NCI-H1105 treated with DMSO at 0.1 percent for 48 hours (cell line): ENCODE measurements at regions not wholly inside any gene's neighbourhood (a gene's known extent, or its start where the extent isn't known, plus 50 kb on each side); places are given as distances from the start of the nearest gene placed in this dataset.
"Not testable (repeated sequence)": the region's sequence is repeated elsewhere in the genome, so short reads cannot be mapped to it uniquely, and the experiment has no call there.

Experiments used
- DNase-seq: peaks from one replicate; lab custom pipeline; 2025; lab: John Stamatoyannopoulos, UW

GRCh38 chr6:8659404-8660189 lies 224.3 kb upstream of the SLC35B3 start:
- DNase-seq, result no peak

GRCh38 chr6:8658416-8658815 lies 223.1 kb upstream of the SLC35B3 start:
- DNase-seq, result peak; percentile 45

- no peak for DNase-seq
Measured at GRCh38 chr6:8657522-8657921, 222.2 kb upstream of the SLC35B3 start.

GRCh38 chr6:8655670-8656454 lies 220.5 kb upstream of the SLC35B3 start:
- DNase-seq, result no peak

GRCh38 chr6:8652710-8653109 lies 217.4 kb upstream of the SLC35B3 start:
- DNase-seq, result no peak

GRCh38 chr6:8651998-8652397 lies 216.7 kb upstream of the SLC35B3 start:
- DNase-seq, result no peak

- DNase-seq, result no peak
Measured at GRCh38 chr6:8645212-8645611, 209.9 kb upstream of the SLC35B3 start.

GRCh38 chr6:8644306-8644705 lies 209.0 kb upstream of the SLC35B3 start:
- no peak for DNase-seq

GRCh38 chr6:8642854-8643253 lies 207.5 kb upstream of the SLC35B3 start:
- DNase-seq, result no peak

- DNase-seq, result no peak
Measured at GRCh38 chr6:8642131-8642530, 206.8 kb upstream of the SLC35B3 start.

- DNase-seq, result no peak
Measured at GRCh38 chr6:8639928-8640649, 204.7 kb upstream of the SLC35B3 start.

GRCh38 chr6:8637896-8638597 lies 202.7 kb upstream of the SLC35B3 start:
- no peak for DNase-seq

- no peak for DNase-seq
Measured at GRCh38 chr6:8633762-8634161, 198.4 kb upstream of the SLC35B3 start.

GRCh38 chr6:8628736-8629135 lies 193.4 kb upstream of the SLC35B3 start:
- DNase-seq, result no peak

- DNase-seq, result no peak
Measured at GRCh38 chr6:8628063-8628462, 192.7 kb upstream of the SLC35B3 start.

GRCh38 chr6:8627085-8627861 lies 191.9 kb upstream of the SLC35B3 start:
- DNase-seq, result no peak

- no peak for DNase-seq
Measured at GRCh38 chr6:8624665-8625064, 189.3 kb upstream of the SLC35B3 start.

GRCh38 chr6:8623441-8623840 lies 188.1 kb upstream of the SLC35B3 start:
- no peak for DNase-seq

- DNase-seq, result no peak
Measured at GRCh38 chr6:8619853-8620252, 184.5 kb upstream of the SLC35B3 start.

- not testable (repeated sequence) for DNase-seq
Measured at GRCh38 chr6:8619408-8619807, 184.1 kb upstream of the SLC35B3 start.

GRCh38 chr6:8608737-8609136 lies 173.4 kb upstream of the SLC35B3 start:
- DNase-seq, result no peak
